ENCODE measurements at regions not wholly inside any gene's neighbourhood (a gene's known extent, or its start where the extent isn't known, plus 50 kb on each side); places are given as distances from the start of the nearest gene placed in this dataset.
"Not testable (repeated sequence)": the region's sequence is repeated elsewhere in the genome, so short reads cannot be mapped to it uniquely, and the experiment has no call there.

DNA sequence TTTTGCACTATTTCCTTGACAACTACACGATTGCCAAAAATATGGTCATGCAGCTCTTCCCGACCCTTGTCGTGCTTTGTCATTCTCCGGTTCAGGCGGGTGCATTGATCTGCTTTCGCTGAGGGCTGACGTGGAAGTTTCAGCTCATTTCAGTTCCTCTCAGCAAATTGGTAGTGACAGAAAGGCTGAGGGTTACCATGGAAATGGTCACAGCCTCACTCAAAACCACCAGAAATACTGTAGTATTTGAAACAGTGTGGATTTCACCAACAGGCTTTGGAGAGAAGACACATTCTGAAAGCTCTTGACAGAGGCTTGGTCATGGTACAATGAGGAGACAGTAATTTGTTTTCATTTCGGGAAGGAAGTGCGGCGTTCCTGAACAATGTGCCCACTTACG is 99.7 kb upstream of the EXOC2 start:
- DNase-seq, result no peak

DNA sequence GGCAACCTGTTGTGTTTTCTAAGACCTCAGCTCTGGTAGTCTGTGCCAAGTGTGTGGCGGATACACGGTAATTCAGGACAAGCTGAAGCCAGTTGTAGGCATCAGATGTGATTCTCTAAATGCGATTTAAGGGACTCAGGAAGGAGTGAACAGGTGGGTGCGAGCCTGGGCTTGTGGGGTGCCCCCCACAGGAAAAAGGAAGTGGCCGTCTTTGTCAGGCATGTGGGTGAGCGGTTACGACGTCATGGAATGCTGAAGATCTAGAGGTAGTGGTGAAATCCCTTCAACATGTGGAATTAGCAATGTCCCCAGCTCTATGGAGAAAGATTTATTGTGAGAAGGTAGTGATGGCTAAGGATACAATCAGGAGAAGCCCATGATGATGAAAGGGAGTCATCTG is 95.1 kb upstream of the EXOC2 start:
- peak; percentile 21 for DNase-seq

DNA sequence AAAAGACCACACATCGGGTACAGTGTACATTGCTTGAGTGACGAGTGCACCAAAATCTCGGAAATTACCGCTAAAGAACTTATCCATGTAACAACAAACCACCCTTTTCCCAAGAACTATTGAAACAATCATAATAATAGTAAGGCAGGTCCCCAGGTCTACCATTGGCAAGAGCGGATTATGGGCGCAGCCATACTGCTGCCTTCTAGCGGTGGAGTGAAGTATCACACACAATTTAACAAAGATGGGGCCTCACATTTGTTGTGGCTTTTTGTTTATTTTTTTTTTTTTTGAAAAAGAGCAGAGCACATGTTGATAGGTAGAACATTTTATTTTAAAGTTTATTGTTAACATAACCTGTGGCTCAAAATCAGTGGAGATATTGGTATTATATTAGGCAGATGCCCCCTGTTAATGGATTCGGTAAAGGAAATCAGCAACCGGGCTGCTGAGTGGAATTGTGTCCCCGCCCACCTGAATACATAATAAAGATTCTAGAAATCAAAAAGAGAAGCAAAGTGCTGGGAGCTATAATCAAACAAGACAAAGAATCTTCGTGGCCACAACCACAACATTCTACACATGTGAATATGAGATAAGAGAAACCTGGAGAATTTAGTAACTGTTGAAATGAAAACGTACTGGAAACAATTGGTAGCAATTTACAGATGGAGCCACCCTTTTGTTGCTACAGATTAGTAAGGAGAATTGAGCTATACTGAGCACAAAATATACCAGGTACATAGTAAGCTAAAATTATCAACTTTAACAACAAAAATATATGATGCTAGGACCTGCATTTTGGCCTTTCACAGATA is 94.2 kb upstream of the EXOC2 start:
- DNase-seq, result peak; percentile 66

DNA sequence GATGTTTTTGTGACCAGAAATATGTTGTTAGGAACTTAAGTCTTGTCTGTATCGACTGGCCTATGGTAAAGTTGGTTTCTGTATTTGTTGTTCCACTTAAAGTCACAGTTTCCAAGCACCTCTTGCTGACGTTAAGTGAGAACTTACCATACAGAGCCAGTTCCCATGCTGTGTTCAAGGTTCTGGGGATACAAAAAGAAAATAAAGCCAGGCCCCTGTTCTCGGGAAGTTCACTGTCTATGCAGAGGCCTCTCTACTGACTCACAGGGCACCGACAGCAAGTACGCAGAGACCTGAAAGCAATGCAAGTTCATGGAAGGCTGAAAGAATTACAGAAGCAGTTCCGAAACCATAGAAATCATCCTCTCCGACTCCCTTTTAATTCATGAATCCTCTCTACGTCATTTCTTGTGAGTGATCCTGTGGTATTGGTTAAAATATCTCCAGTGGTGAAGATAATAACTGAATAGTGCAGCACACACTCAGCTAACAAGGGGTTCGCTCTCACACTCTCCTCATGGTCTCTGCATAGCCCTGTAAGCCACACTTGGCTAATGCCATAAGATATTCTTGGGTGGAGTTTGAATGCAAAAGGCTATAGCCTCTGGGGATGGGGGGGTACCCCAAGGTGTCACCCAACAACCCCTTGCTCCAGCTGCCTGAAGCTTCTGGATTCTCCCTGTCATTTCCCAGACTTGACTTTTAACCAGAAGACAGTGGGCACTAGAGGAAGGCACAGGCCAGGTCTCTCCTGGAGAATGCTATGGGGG is 91.2 kb upstream of the EXOC2 start:
- DNase-seq, result no peak

DNA sequence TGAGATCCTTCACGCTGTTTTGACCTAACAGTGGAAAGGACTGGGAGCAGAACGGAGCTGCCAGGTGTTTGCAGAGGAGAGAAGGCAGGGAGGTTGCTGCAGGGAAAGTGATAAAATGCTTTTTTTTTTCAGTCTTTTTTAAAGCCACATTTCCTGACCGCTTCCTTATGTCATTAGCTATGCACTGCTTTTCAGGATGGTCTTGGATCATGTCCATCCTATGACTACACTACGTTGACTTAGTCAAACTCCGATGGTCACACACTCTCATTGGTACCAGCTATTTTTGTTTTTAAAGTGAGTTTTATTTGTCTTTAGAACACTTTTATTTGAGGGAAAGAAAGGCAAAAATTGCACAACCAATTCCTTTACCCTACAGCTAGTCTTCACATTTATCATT is 89.2 kb upstream of the EXOC2 start:
- DNase-seq, result no peak

DNA sequence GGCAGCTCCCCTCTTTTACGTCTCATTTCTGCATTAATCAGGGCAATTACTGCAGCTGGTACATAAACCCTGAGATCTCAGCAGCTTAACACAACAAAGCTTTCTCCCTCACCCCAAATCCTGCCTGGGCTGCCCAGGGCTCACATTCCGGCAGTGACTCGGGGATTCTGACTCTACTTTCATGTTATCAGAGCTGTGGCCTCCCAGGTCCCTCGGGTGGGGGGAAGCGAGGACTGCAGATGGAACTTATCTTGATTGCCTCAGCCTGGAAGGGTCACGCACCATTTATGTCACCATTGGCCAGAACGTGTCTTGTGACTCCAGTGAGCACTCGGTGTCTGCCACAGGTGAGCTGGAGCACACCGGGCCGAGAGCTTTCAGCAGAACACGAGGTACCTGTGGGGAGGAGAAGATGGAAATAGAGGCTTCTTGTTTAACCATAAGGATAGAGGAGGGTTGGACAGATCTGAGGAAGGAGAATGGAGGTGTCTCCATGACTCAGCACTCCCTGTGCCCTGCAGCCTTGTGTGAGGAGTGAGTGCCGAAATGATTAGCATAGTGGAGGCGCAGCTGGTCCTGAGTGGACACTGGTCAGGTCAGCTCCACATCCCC is 88.5 kb upstream of the EXOC2 start:
- peak; percentile 11 for DNase-seq

DNA sequence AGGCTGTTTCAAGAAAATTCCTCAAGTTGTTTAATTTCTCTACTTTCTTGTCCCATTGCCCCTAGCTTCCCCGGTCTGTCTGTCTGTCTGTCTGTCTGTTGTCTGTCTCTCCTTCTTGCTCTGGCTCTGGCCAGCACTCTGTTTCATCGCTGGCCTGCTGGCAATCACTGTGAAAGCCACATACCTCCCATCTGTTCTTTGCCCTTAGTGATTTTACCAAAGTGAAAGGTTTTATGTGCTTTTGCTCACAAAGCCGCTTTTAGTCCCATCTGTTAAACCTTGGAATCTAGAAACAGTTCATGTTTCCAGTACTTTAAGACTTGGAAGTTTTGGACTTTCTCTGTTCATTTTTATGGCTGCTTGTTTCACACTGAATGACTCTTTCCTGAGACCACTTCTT is 87.8 kb upstream of the EXOC2 start:
- no peak for DNase-seq

DNA sequence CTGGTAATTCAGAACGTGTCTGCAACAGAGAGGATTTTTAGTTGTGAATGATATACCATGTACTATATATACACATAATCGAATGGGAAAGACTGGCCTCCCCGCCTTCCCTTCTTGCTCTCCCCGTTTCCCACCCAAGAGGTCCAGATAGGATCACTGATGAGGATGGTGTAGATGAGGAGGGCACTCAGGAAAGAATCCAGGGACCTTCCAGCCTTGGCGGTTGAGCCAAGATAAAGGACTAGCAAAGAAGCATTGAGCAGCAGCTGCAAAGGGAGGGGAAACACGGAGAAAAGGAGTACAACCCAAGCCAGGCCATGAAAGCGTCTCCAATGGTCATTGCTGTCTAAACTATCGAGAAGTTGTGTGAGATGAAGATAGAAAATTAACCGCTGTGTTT is 84.0 kb upstream of the EXOC2 start:
- DNase-seq, result no peak

DNA sequence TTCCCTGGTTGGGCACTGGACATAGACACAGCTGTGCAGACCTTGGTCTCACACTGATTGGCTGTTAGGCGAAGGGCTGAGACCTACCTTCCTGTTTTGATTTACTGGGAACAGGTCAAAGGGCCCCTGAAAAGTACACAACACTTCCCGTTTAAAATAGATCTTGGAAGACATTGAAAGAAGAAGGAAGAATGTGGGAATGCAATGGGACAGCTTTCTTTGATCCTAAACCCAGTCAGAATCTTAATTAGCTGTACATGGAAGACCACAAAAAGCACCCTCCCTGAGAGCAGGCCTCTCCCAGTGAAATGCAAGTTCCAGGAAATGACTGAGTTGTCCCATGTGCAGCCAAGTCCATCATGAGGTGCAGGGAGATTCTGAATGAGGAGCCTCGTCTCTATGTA is 83.6 kb upstream of the EXOC2 start:
- DNase-seq, result no peak

DNA sequence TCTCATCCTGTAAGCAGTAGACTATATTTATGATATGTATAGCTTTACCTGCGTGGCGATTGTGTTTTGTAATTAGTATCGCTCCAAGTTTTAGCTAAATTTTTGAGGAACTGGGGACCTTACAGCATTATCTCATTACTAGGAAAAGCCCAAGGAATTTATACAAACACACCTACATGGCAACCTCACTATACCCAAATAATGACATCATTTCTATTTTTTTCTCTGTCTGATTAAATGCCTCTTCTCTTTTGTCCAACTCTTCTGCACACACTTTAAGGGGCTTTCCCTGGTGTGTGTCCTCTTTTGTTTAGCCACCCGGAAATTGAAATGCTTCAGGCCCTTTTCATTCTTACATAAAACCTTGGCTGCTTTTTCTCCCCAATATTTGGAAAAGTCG is 82.9 kb upstream of the EXOC2 start:
- no peak for DNase-seq

DNA sequence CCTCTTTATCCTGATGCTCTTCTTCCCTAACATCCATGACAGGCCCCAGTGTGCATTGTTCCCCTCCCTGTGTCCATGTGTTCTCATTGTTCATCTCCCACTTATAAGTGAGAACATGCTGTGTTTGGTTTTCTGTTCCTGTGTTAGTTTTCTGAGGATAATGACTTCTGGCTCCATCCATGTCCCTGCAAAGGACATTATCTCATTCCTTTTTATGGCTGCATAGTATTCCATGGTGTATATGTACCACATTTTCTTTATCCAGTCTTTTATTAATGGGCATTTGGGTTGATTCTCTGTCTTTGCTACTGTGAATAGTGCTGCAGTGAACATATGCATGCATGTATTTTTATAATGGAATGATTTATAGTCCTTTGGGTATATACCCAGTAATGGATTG is 78.7 kb upstream of the EXOC2 start:
- DNase-seq, result not testable (repeated sequence)

DNA sequence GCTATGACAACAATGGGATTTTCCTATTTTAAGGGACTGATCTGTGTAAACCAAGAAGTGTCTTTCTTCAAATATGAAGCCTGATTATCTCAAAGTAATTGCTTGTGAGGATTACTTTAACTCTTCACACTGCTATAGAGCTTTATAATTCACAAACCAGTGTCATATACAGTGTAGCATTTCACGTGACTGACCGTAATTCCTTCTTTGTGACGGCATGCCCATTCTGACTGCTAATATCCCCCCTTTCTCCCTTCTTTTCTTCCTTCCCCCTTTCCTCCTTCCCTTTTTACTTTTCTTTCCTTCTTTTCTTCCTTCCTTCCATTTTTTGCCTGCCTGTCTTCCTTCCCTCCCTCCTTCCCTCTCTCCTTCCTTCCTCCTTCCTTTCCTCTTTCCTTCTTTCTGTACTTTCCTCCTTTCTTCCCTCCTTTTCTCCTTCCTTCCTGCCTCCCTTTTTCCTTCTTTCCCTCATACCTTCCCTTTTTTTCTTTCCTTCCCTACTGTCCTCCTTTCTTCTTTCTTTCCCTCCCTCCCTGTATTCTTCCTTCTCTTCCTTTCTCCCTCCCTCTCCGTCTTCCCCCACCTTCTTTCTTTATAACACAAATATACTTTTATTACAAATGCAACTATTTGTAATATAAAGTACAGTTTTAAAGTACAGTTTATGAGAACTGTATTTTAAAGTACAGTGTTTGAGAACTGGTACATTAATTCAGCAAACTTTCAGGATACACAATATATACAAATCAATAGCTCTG is 75.0 kb upstream of the EXOC2 start:
- no peak for DNase-seq

DNA sequence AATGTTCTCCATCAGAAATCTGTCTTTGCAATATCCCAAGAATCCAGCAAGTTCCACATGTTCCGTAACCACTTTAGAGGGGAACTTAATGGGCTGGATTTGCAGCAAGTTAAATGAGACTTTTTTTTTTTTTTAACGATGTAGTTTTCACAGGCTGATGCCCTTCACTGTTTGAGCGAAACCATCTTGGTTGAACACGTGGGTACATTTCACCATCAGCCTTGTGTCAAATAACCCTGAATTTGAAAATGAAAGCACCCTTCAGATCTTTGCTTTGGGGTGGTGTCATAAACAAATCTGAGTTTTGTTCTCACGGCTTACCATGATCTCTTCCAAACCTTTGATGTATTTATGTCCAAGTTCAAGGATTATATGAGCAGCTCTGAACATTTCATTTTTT is 73.7 kb upstream of the EXOC2 start:
- no peak for DNase-seq

DNA sequence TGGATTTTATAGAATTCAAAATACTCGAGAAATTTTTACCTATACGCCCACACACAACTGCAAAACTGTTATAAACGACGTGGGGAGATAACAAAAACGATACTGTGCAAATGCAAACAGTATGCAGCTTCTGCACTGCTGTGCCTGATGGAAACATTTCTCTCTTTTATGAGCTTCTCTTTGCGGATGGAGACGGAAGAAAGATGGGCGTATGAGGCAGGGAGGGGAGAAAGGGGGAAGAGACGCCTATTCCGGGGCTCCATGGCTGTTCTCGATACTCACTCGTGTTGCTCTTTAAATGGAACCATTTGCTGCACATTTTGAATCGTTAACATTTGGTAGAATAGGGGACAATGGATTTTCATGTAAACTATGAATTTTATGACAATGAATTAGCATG is 69.1 kb upstream of the EXOC2 start:
- no peak for DNase-seq

DNA sequence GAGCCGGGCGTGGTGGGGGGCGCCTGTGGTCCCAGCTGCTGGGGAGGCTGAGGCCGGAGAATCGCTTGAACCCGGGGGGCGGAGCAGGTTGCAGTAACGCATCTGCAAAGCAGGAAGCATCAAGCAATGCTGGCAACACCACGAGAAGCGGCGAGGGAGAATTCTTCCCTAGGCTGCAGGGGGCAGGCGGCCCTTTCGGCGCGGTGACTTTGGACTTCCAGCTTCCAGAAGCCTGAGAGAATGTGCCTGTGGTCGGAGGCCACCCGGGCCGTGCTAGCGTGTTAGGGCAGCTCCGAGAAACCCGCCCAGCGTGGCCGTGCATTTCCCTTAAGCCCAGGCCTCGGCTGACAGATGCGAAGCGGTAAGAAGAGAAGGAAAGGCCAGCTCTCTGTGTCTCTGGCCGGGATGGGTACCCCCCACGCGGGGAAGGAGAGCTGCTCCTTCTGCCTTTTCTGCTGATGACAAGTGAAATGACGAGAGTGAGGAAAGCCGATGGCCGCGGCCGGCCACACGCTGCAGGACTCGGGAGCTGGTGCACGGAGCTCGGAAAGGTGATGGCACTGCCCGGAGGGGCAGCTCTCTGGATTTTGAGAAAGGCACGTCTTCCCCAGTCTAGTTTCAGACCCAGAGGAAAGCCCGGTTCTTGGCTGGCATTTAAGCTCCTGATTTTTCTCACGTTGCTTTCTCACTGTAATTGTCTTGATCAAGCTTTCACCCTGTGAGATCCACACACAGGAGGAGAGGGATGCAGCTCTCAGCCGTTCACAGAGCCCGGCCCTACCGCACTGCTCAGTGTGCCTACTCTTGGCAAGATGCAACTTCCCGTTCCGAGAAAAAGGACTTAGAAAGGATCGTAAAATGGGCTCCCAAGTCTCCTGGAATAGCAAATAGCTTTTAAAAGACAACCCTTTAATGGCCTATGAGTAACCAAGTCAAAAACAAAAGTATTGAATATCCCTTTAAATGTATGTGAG is 68.3 kb upstream of the EXOC2 start:
- no peak for DNase-seq

DNA sequence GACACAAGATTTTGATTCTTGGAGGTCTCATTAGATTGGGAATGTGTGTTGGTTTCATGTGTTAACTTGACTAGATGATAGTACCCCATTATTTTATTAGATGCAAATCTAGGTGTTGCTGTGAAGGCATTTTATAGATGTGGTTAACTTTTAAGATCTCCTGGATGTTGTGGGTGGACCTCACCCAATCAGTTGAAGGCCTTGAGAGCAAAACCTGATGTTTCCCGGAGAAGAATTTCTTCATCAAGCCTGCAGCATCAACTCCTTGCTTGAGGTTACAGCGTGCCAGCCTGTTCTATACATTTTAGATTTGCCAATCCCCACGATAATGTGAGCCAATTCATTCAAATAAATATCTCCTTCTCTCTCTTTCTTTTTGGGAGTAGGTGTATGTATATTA is 66.8 kb upstream of the EXOC2 start:
- DNase-seq, result no peak

DNA sequence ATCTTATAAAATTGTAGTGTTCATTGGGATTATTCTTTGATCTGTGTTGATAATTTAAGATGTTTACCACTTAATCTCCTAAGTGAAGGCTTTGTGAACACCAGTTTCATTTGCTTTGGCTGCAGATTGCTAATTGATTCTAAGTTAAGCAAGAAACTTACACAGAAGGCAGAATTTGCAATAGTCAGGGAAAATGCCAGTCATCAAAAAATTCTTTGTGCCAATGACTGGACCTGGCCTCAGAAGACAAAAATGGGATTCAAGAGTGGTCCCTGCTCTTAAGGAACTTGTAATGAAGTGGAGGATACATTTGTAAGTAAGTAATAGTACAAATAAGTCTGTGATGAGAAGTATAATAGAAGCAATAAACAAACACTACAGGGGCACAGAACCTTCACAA is 63.3 kb upstream of the EXOC2 start:
- DNase-seq, result no peak

DNA sequence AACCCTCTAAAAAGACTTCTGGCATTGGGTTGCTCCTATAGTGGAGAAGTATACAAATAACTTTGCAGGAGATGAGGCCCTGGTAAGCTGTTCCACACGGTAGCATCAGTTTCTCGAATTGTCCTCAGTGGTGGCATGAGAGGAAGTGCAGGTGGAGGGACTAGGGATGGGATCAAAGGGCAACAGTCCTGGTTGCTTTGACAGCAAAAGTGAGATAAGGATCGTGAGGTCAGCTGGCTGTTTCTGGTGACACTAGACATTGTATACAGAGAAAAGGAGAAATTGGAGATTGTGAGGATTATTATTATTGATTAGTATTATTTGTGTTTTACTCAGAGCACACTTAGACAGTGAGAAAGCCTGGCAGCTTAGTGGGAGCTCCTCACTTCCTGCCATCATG is 61.3 kb upstream of the EXOC2 start:
- no peak for DNase-seq

DNA sequence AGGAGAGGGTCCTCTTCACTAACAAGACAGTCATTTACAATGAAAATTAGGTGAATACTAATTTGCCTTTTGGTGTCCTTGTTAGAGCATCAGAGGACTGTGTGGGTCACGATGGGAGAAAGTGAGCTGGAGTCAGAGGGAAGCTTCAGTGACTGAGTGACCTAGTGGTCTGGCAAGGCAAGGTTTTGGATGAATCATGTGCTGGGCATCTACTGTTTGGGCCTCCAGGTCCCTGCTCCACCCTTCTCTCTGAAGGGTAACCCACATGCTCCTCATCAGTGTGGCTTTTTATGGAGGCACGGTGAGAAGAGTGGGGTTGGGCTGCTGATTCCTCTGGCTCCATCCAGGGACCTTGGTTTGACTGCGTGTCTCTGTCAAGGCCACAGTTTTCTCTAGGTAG is 60.5 kb upstream of the EXOC2 start:
- DNase-seq, result no peak

DNA sequence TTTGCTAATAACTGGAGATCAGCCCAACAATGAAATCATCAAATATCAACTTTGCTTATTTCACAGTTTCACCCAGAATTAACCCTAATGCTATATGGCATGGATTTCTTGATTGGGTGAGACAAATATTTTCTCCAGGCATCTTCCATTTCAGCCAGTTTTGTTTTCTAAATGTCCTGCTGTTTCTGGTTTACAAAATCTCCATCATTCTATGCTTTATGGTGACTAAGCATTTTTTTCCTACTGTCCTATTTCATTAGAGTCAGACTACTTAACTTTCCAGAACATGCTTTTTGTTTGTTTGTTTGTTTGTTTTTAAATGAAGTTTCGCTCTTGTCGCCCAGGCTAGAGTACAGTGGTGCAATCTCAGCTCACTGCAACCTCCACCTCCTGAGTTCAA is 59.5 kb upstream of the EXOC2 start:
- no peak for DNase-seq

DNA sequence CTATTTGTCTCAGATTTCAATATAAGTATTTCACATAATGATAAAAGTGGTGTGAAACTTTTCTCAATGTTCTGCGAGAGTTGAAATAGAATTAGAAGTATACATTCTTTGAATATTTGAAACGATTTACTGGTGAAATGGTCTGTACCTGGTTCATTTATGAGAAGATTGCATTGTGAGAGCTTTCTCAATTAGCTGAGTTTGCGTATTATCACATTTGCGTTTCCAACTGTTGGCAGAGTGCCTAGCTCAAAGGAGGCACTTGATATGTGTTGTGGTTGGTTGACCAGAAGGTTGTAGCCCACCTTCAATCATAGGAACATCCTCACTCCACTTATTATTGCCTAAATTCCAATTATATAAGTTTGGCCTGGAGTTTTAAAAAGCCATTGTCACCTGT is 58.8 kb upstream of the EXOC2 start:
- DNase-seq, result no peak

DNA sequence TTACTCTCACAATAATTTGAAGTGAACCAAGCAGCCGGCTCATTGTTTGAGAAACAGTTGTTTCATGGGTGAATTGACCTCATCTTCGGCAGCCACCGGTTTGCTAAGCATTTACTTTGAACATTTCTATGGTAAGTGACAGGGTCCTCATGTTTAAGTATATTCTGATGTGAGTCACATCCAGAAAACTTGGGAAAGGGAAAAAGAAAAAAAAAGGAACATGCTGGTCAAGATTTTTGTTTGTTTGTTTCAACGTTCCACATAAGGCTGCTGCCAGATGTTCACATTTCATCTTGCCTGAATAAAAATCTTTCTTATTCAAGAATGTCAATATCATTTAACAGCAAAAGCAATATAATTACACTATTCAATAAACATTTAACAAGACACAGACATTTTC is 55.0 kb upstream of the EXOC2 start:
- DNase-seq, result no peak
